ENCODE measurements at regions not wholly inside any gene's neighbourhood (a gene's known extent, or its start where the extent isn't known, plus 50 kb on each side); places are given as distances from the start of the nearest gene placed in this dataset.

DNA sequence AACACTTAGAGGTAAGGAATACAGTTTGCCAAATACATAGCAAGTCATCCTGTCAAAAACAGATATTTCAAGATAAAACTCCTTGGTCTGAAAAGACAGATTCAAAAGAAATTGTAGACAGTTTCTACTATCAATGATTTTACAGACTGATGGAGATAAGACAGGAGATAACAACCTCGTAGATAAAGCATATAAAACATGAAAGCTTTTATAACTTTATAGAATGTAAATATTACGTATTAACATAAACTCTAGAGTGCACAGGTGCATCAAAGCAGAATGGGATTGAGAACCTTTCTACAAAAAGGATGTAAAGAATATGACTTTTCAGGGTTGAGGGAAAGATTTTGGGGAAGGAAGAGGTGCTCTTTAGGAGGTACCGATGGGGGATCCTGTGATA lies 158.0 kb upstream of the CENPW start:
- TF ChIP-seq ZFP91 (CRISPR knock-in tag; IDR thresholded peaks at IDR 0.05): no peak
- TF ChIP-seq, protein P1, sequence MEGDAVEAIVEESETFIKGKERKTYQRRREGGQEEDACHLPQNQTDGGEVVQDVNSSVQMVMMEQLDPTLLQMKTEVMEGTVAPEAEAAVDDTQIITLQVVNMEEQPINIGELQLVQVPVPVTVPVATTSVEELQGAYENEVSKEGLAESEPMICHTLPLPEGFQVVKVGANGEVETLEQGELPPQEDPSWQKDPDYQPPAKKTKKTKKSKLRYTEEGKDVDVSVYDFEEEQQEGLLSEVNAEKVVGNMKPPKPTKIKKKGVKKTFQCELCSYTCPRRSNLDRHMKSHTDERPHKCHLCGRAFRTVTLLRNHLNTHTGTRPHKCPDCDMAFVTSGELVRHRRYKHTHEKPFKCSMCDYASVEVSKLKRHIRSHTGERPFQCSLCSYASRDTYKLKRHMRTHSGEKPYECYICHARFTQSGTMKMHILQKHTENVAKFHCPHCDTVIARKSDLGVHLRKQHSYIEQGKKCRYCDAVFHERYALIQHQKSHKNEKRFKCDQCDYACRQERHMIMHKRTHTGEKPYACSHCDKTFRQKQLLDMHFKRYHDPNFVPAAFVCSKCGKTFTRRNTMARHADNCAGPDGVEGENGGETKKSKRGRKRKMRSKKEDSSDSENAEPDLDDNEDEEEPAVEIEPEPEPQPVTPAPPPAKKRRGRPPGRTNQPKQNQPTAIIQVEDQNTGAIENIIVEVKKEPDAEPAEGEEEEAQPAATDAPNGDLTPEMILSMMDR (IDR thresholded peaks at IDR 0.05 in 2 of 3, conservative IDR thresholded peaks at IDR 0.05 in 1 of 3; ENCODE audit: insufficient read depth in 2 of 3, low read depth in 1 of 3, low read length in 3 of 3): no peak
